Left renal cortex interstitium (tissue), 4 donors: ENCODE measurements at regions not wholly inside any gene's neighbourhood (a gene's known extent, or its start where the extent isn't known, plus 50 kb on each side); places are given as distances from the start of the nearest gene placed in this dataset.

ENCODE experiments used
- DNase-seq, 4 donors: peaks; one replicate each; pipeline ENCODE4 v3.0.0-alpha.2; 2013; ENCODE audit warnings: low read depth in 4 of 4, low spot score in 2 of 4, missing footprints in 1 of 4

DNA sequence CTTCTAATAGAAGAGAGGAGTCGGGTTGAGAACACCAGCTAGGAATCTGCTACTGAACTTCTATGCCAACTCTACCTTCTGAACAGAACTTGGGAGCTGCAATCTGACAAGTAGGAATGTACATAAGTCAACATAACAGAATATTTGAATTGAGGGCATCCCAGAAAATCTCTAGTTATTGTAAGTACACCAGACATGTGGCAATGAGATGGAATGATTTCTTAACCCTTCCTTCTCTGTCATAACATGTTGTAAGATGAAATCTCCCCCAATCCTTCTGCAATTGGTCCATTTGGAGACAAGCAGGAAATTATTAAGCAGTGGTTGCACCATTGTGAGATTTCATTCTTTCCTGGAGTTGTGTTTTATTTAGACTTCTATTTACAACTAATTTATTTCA lies 68.7 kb upstream of the TMPO start:
- DNase-seq, result no peak

DNA sequence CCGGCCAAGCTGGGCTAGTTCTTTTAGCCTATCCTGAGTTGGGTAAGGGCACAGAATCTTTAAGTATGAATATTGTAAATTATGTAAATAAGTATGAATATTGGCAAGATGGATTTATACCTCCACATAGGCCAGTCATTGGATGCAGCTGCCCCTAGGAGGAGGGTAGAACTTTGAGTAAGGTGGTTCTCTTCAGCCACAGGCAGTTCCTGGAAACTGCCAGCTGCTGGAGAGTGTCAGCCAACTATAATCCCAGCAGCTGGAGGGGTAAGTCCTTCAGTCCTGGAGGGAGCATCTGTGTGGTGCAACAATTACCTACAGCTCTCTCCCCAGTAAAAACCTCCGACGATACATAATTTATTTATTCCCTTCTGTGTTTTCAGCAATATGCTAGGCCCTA lies 65.8 kb upstream of the TMPO start:
- no peak for DNase-seq

DNA sequence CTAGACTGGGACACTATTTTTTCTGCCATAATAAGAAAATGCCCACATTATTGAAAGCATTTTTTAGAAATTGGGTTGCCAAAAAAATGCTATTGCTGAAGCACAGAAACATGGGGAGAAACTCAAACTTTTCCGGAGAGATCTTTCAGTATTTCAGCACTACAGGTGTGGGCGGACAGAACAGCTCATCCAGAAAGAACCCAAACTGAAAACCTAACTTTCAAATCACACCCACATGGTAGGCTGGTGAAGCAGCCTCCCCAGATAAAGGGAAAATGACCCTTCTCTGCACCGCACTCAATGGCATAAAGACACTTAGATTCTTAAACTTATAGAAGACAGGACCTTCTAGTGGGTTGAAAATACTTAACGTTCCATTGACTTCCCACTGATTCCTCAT lies 62.3 kb upstream of the TMPO start:
- no peak for DNase-seq

DNA sequence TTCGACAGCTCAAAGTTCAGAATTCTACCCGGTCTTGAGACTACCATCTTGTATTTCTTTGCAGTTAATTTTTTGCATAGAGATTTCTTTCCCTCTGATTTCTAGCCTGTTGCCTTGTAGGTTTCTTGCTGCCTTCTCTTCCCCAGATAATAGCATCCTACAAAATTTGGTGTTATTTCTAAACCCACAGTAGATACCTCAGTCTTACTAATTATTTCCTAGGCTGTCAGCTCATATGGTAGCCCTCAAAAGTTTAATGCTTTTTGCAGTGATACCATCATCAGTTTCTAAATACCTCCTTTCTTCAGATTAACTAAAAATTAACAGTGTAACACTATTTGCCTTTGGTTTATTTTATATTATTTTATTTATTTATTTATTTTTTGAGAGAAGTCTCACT lies 61.9 kb upstream of the TMPO start:
- no peak for DNase-seq

DNA sequence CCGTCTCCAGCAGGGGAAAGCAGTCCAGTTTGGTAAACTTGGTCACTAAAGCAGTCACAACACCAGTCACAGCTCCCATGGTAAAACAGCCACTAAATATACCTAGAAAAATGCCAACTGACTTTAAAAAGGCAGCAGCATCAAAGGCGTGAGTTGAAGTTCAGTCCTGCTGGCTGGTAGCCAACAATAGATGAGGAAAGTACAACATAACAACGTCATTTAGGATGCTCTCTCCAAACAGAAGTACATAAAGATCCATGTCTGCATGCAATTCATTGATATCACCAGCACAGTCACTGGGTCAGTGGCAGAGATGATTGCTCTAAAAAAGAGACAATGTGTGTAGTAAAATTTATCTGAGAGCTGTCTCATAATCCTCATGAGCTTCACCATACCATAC lies 59.3 kb upstream of the TMPO start:
- no peak for DNase-seq

DNA sequence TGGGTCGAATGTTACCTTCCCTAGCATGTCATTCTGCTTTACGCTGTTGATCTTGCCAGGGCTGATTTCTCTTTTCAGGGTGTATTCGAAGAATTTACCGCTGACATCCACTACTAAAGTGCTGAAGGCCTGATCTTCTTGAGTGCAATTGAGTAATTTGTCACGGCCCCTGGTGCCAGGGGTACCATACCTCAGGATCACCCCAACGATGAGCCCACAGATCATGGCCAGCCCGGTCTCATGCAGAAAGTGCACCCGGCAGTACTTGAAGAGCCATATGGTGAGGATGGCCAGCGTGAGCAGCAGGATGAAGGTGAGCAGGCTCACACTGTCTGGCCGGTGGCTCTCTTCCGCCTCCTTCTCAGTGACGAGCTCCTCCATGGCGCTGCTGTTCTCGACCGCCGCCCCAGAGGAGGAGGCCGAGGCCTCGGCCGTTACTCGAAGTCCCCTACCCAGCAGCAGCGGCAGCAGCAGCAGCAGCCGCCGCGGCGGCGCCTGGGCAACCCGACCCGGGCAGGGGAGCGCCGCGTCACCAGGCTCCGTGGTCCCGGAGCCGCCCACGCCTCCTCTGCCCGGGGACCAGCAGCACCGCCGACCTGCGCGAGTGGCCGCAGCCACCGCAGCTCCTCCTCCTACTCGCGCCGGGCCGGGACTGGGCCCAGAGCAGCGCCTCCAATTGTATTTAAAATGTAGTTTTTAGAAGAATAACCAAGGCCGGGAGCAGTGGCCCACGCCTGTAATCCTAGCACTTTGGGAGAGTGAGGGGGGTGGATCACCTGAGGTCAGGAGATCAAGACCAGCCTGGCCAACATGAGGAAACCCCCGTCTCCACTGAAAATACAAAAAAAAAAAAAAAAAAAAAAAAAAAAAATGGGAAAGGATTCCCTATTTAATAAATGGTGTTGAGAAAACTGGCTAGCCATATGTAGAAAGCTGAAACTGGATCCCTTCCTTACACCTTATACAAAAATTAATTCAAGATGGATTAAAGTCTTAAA lies 58.5 kb upstream of the TMPO start:
- peak in 2 of 4 donors; percentile 37 to 51 for DNase-seq

DNA sequence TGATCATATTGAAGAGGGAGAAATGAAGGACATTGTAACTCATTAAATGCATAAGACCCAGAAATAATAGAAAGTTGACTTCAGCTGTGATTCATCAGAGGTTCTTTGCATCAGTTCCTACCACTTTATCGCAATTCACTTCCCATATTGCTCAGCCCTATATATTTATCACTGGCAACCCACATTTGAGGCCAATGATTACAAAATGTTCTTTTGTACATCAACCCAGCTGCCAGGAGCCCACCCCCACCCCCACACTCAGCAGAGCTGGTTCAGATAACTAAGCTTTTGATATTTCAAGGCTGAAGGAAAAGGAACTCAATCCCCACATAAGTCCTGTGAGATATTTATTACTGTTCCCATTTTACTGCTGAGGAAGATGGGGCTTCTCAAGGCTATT lies 51.2 kb upstream of the TMPO start:
- DNase-seq, result no peak

DNA sequence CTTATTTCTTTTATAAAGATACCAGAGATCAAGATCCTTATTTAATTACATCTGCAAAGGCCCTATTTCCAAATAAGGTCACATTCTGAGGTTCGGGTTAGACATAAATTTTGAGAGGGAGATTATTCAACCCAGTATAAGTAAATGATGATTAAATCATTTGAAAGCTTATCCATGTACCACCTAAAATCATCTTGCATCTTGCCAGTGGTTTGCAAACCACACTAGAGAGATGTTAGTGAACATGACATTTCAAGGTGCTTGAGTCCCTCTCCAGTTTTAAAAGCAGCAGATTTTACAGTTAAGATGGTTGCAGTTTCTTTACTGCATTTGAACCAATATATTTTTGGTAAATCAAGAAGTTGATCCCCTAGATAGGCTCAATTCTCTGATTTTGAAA lies 49.9 kb upstream of the TMPO start:
- no peak for DNase-seq
